Activated CD4-positive, alpha-beta T cell treated with anti-CD3 and anti-CD28 coated beads, Interleukin-2, amount 10 ng/mL, durations not matched to agents 7 days and 5 days (primary cell): ENCODE measurements at regions not wholly inside any gene's neighbourhood (a gene's known extent, or its start where the extent isn't known, plus 50 kb on each side); places are given as distances from the start of the nearest gene placed in this dataset.
"Not testable (repeated sequence)": the region's sequence is repeated elsewhere in the genome, so short reads cannot be mapped to it uniquely, and the experiment has no call there.

Experiments used
- CTCF ChIA-PET: fragments of 350-600 bp; sonication (Branson Sonifier 250); formaldehyde crosslinking; loops from one replicate; lab custom pipeline; 2021; ENCODE audit warnings: antibody characterized with exemption; lab: Charles Lee
- POLR2A ChIA-PET: fragments of 350-600 bp; sonication (Branson Sonifier 250); formaldehyde crosslinking; loops from one replicate; lab custom pipeline; 2021; ENCODE audit warnings: antibody characterized with exemption; lab: Charles Lee
- DNase-seq: peaks from one replicate; pipeline ENCODE4 v3.0.0-alpha.2; 2020
- H3K27ac Mint-ChIP-seq: one replicate; pipeline ENCODE4 v1.8.0; 2021; ENCODE audit warnings: mild to moderate bottlenecking, moderate library complexity, mixed read lengths
- H3K27me3 Mint-ChIP-seq: one replicate; pipeline ENCODE4 v1.8.0; 2021; ENCODE audit warnings: mixed read lengths
- H3K36me3 Mint-ChIP-seq: one replicate; pipeline ENCODE4 v1.8.0; 2021; ENCODE audit warnings: low read depth, mixed read lengths
- H3K4me1 Mint-ChIP-seq: one replicate; pipeline ENCODE4 v1.8.0; 2021; ENCODE audit warnings: mixed read lengths
- H3K4me3 Mint-ChIP-seq: one replicate; pipeline ENCODE4 v1.8.0; 2021; ENCODE audit warnings: mild to moderate bottlenecking, moderate library complexity, mixed read lengths
- H3K9me3 Mint-ChIP-seq: one replicate; pipeline ENCODE4 v1.8.0; 2021; ENCODE audit warnings: mixed read lengths

DNA sequence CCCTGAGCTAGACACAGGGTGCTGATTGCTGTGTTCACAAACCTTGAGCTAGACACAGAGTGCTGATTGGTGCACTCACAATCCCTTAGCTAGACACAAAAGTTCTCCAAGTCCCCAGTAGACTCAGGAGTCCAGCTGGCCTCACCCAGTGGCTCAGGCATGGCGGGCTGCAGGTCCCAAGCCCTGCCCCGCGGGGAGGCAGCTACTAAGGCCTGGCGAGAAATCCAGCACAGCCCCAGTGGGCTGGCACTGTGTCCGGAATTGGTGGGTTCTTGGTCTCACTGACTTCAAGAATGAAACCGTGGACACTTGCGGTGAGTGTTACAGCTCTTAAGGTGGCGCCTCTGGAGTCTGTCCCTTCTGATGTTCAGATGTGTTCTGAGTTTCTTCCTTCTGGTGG is 741.2 kb downstream of the SOCS6 start:
- H3K4me3 Mint-ChIP-seq, CTCF ChIA-PET, H3K27me3 Mint-ChIP-seq, POLR2A ChIA-PET, DNase-seq, H3K4me1 Mint-ChIP-seq, H3K36me3 Mint-ChIP-seq: not testable (repeated sequence)
- H3K27ac Mint-ChIP-seq: peak overlapping the region; percentile 7
- peaks cover 18% of the 10 kb centered on the region for H3K9me3 Mint-ChIP-seq

DNA sequence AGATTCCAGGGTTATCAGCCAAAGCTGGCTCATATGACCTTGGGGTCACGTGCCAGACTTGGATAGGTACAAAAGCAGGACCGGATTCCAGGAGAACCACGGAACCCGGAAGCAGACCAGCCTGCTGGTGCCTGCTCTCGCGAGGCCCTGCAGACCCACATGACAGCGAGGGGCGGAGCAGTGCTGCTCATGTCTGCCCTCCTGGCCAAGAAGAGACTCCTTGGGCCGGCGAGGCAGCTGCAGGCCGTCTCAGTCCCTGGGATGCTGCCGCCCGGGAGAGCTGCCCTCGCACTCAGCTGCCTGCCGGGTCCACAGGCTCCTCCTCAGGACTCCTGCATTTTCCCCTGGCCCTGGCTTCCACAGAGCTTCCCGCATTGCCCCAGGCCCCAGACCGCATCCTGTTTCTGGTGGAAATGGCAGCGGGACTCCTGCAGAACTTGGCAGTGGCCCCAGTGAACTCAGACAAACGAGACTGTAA is 739.5 kb downstream of the SOCS6 start:
- Mint-ChIP-seq H3K4me1 (no peaks in the 10 kb centered on the region), H3K9me3 (peaks cover 18% of the 10 kb centered on the region), H3K4me3 (no peak overlapping the region), H3K36me3 (no peaks in the 10 kb centered on the region), H3K27me3 (no peaks in the 10 kb centered on the region), H3K27ac (no peak overlapping the region)
- DNase-seq: no peak
- ChIA-PET CTCF (no interaction called here), POLR2A (no interaction called here)

- H3K27ac Mint-ChIP-seq: no peak overlapping the region
- H3K36me3 Mint-ChIP-seq: no peaks in the 10 kb centered on the region
- no peak for DNase-seq
- H3K4me1 Mint-ChIP-seq: no peaks in the 10 kb centered on the region
- ChIA-PET POLR2A (no interaction called here), CTCF (no interaction called here)
- H3K4me3 Mint-ChIP-seq: no peak overlapping the region
- no peaks in the 10 kb centered on the region for H3K27me3 Mint-ChIP-seq
- H3K9me3 Mint-ChIP-seq: peaks cover 18% of the 10 kb centered on the region
These were observed 738.7 kb downstream of the SOCS6 start for GRCh38 chr18:71027531-71027930.

- H3K9me3 Mint-ChIP-seq: peaks cover 14% of the 10 kb centered on the region
- CTCF ChIA-PET: no interaction called here
- POLR2A ChIA-PET: no interaction called here
- no peaks in the 10 kb centered on the region for H3K4me1 Mint-ChIP-seq
- no peak overlapping the region for H3K4me3 Mint-ChIP-seq
- no peaks in the 10 kb centered on the region for H3K27me3 Mint-ChIP-seq
- no peaks in the 10 kb centered on the region for H3K36me3 Mint-ChIP-seq
- no peak for DNase-seq
- H3K27ac Mint-ChIP-seq: no peak overlapping the region
These were observed 736.8 kb downstream of the SOCS6 start for GRCh38 chr18:71025505-71026225.

GRCh38 chr18:71022389-71022788 is 733.5 kb downstream of the SOCS6 start:
- POLR2A ChIA-PET: no interaction called here
- DNase-seq: no peak
- peaks cover 2% of the 10 kb centered on the region for H3K9me3 Mint-ChIP-seq
- H3K27me3 Mint-ChIP-seq: no peaks in the 10 kb centered on the region
- H3K27ac Mint-ChIP-seq: no peak overlapping the region
- CTCF ChIA-PET: no interaction called here
- no peak overlapping the region for H3K4me3 Mint-ChIP-seq
- H3K36me3 Mint-ChIP-seq: no peaks in the 10 kb centered on the region
- no peaks in the 10 kb centered on the region for H3K4me1 Mint-ChIP-seq

GRCh38 chr18:71021030-71021362 is 732.2 kb downstream of the SOCS6 start:
- Mint-ChIP-seq H3K9me3 (peaks cover 2% of the 10 kb centered on the region), H3K36me3 (no peaks in the 10 kb centered on the region), H3K4me1 (no peaks in the 10 kb centered on the region), H3K27me3 (no peaks in the 10 kb centered on the region), H3K4me3 (no peak overlapping the region), H3K27ac (no peak overlapping the region)
- ChIA-PET CTCF (no interaction called here), POLR2A (no interaction called here)
- no peak for DNase-seq

DNA sequence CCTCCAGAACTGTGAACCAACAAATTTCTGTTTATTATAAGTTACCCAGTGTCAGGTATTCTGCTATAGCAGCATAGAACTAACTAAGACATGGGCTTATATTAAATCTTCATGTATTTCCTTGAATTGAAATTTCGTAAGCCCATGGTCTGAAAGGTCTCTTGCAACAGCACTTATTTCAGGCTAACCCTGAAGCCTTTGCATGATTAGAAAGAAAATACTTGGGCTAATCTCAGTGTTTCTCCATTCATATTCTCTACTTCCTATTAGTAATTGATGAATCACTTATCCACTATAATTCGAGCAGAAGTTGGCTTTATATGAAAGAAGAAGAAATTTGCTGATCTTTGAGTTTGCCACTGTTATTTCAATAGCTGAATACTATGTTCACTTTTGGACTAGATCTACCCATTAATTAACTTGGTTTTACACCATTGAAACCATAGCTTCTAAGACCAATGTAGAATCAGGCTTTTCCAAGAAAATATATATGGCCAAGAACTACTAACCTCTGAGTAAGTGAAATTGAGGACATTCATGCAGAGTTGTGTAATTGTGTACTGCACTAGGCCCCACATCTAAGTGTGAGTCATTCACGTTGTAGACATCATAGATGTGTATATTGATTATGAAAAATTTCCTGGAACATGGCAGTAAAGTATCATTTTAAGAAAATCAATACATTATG is 731.6 kb downstream of the SOCS6 start:
- H3K9me3 Mint-ChIP-seq: peaks cover 2% of the 10 kb centered on the region
- DNase-seq: no peak
- H3K36me3 Mint-ChIP-seq: no peaks in the 10 kb centered on the region
- no peak overlapping the region for H3K4me3 Mint-ChIP-seq
- POLR2A ChIA-PET: no interaction called here
- CTCF ChIA-PET: no interaction called here
- H3K27ac Mint-ChIP-seq: no peak overlapping the region
- H3K4me1 Mint-ChIP-seq: no peaks in the 10 kb centered on the region
- H3K27me3 Mint-ChIP-seq: no peaks in the 10 kb centered on the region

GRCh38 chr18:71018816-71019215 is 730.0 kb downstream of the SOCS6 start:
- H3K27me3 Mint-ChIP-seq: no peaks in the 10 kb centered on the region
- POLR2A ChIA-PET: no interaction called here
- H3K36me3 Mint-ChIP-seq: no peaks in the 10 kb centered on the region
- no peaks in the 10 kb centered on the region for H3K4me1 Mint-ChIP-seq
- H3K27ac Mint-ChIP-seq: no peak overlapping the region
- no peak for DNase-seq
- H3K4me3 Mint-ChIP-seq: no peak overlapping the region
- peaks cover 2% of the 10 kb centered on the region for H3K9me3 Mint-ChIP-seq
- CTCF ChIA-PET: no interaction called here

GRCh38 chr18:71012789-71013188 is 723.9 kb downstream of the SOCS6 start:
- no peaks in the 10 kb centered on the region for H3K4me1 Mint-ChIP-seq
- H3K27ac Mint-ChIP-seq: no peak overlapping the region
- H3K36me3 Mint-ChIP-seq: no peaks in the 10 kb centered on the region
- no peaks in the 10 kb centered on the region for H3K27me3 Mint-ChIP-seq
- no peak overlapping the region for H3K4me3 Mint-ChIP-seq
- CTCF ChIA-PET: no interaction called here
- no peak for DNase-seq
- POLR2A ChIA-PET: no interaction called here
- peaks cover 2% of the 10 kb centered on the region for H3K9me3 Mint-ChIP-seq

- H3K36me3 Mint-ChIP-seq: no peaks in the 10 kb centered on the region
These were observed 722.5 kb downstream of the SOCS6 start for GRCh38 chr18:71011389-71011788.

DNA sequence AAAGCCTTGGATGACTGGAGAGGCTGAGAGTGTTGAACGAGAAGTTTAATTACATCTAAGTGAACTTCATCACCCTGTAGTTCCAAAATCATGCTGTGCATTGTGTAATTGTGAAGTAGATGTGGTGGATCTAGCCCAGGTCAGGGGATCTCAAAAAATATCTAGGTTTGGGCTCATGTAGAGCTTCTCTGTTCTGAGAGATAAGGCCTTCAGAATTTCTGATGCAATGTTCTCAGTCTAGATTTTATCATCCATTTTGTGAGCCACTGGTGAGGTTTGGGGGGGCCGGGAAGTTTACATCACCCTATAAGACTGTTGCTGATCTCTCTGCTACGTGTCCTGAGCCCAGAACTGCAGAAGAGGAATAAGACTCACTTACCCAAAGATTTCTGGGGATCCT is 719.4 kb downstream of the SOCS6 start:
- Mint-ChIP-seq H3K36me3 (no peaks in the 10 kb centered on the region), H3K9me3 (no peaks in the 10 kb centered on the region), H3K4me1 (no peaks in the 10 kb centered on the region), H3K4me3 (no peak overlapping the region), H3K27me3 (no peaks in the 10 kb centered on the region), H3K27ac (no peak overlapping the region)
- ChIA-PET POLR2A (no interaction called here), CTCF (no interaction called here)
- DNase-seq: no peak

More at GRCh38 chr18:71011389-71011788, 722.5 kb downstream of the SOCS6 start:
- ChIA-PET POLR2A (no interaction called here), CTCF (no interaction called here)
- Mint-ChIP-seq H3K27ac (no peak overlapping the region), H3K4me1 (no peaks in the 10 kb centered on the region), H3K9me3 (no peaks in the 10 kb centered on the region), H3K4me3 (no peak overlapping the region), H3K27me3 (no peaks in the 10 kb centered on the region)
- DNase-seq: no peak

GRCh38 chr18:71001597-71001996 is 712.8 kb downstream of the SOCS6 start:
- Mint-ChIP-seq H3K27ac (no peak overlapping the region), H3K4me1 (no peaks in the 10 kb centered on the region), H3K9me3 (no peaks in the 10 kb centered on the region), H3K36me3 (no peaks in the 10 kb centered on the region), H3K27me3 (no peaks in the 10 kb centered on the region), H3K4me3 (no peak overlapping the region)
- CTCF ChIA-PET: no interaction called here
- DNase-seq: no peak
- POLR2A ChIA-PET: no interaction called here

GRCh38 chr18:70998490-70998889 is 709.6 kb downstream of the SOCS6 start:
- DNase-seq: no peak
- no peaks in the 10 kb centered on the region for H3K9me3 Mint-ChIP-seq
- POLR2A ChIA-PET: no interaction called here
- no peaks in the 10 kb centered on the region for H3K4me1 Mint-ChIP-seq
- no peak overlapping the region for H3K27ac Mint-ChIP-seq
- CTCF ChIA-PET: no interaction called here
- H3K27me3 Mint-ChIP-seq: no peaks in the 10 kb centered on the region
- no peaks in the 10 kb centered on the region for H3K36me3 Mint-ChIP-seq
- H3K4me3 Mint-ChIP-seq: no peak overlapping the region

- H3K4me3 Mint-ChIP-seq: no peak overlapping the region
- peaks cover 2% of the 10 kb centered on the region for H3K9me3 Mint-ChIP-seq
- no peaks in the 10 kb centered on the region for H3K4me1 Mint-ChIP-seq
- no peaks in the 10 kb centered on the region for H3K27me3 Mint-ChIP-seq
- DNase-seq: no peak
- H3K27ac Mint-ChIP-seq: no peak overlapping the region
- ChIA-PET CTCF (no interaction called here), POLR2A (no interaction called here)
- no peaks in the 10 kb centered on the region for H3K36me3 Mint-ChIP-seq
These were observed 705.3 kb downstream of the SOCS6 start for GRCh38 chr18:70994116-70994515.
